Progenitor cell of endocrine pancreas (in vitro differentiated cells): ENCODE measurements at regions not wholly inside any gene's neighbourhood (a gene's known extent, or its start where the extent isn't known, plus 50 kb on each side); places are given as distances from the start of the nearest gene placed in this dataset.

Experiments
- DNase-seq: peaks from one replicate; pipeline ENCODE4 v3.0.0; 2021; ENCODE audit warnings: low spot score; ENCODE audit not compliant: unreplicated experiment
- H3K27ac Mint-ChIP-seq: 2 replicates; pipeline ENCODE4 v1.8.0; 2021; ENCODE audit warnings: mild to moderate bottlenecking, moderate library complexity, mixed read lengths
- H3K27me3 Mint-ChIP-seq: 2 replicates; pipeline ENCODE4 v1.8.0; 2021; ENCODE audit warnings: mixed read lengths
- H3K36me3 Mint-ChIP-seq: 2 replicates; pipeline ENCODE4 v1.8.0; 2022; ENCODE audit warnings: mixed read lengths; ENCODE audit not compliant: insufficient read depth
- H3K4me1 Mint-ChIP-seq: 2 replicates; pipeline ENCODE4 v1.8.0; 2021; ENCODE audit warnings: low read depth, mixed read lengths
- H3K4me3 Mint-ChIP-seq: 2 replicates; pipeline ENCODE4 v1.8.0; 2021; ENCODE audit warnings: low read depth, mild to moderate bottlenecking, moderate library complexity, mixed read lengths
- H3K9me3 Mint-ChIP-seq: 2 replicates; pipeline ENCODE4 v1.8.0; 2021; ENCODE audit warnings: low read depth, mixed read lengths
- CTCF ChIP-seq: fragments of 200-600 bp; sonication (generic); IDR thresholded peaks from one replicate; pipeline ENCODE4 v1.5.0; 2021; ENCODE audit warnings: antibody characterized with exemption, mild to moderate bottlenecking; ENCODE audit not compliant: unreplicated experiment

- H3K4me3 Mint-ChIP-seq: no peak overlapping the region
- DNase-seq: no peak
- no peak for TF ChIP-seq CTCF
- H3K27me3 Mint-ChIP-seq: peaks cover 2% of the 10 kb centered on the region
- H3K4me1 Mint-ChIP-seq: no peaks in the 10 kb centered on the region
- no peaks in the 10 kb centered on the region for H3K36me3 Mint-ChIP-seq
- no peak overlapping the region for H3K27ac Mint-ChIP-seq
- no peaks in the 10 kb centered on the region for H3K9me3 Mint-ChIP-seq
These were observed 319.4 kb upstream of the NFIA start for GRCh38 chr1:60762911-60763310.

GRCh38 chr1:60762176-60762575 lies 320.2 kb upstream of the NFIA start:
- H3K27me3 Mint-ChIP-seq: peaks cover 2% of the 10 kb centered on the region
- DNase-seq: no peak
- H3K27ac Mint-ChIP-seq: no peak overlapping the region
- no peaks in the 10 kb centered on the region for H3K9me3 Mint-ChIP-seq
- no peak overlapping the region for H3K4me3 Mint-ChIP-seq
- no peaks in the 10 kb centered on the region for H3K4me1 Mint-ChIP-seq
- no peak for TF ChIP-seq CTCF
- H3K36me3 Mint-ChIP-seq: no peaks in the 10 kb centered on the region

GRCh38 chr1:60759291-60759690 lies 323.1 kb upstream of the NFIA start:
- Mint-ChIP-seq H3K36me3 (no peaks in the 10 kb centered on the region), H3K9me3 (no peaks in the 10 kb centered on the region)

GRCh38 chr1:60757485-60757884 lies 324.9 kb upstream of the NFIA start:
- no peak for TF ChIP-seq CTCF
- no peak for DNase-seq
- no peaks in the 10 kb centered on the region for H3K36me3 Mint-ChIP-seq
- no peaks in the 10 kb centered on the region for H3K9me3 Mint-ChIP-seq
- no peaks in the 10 kb centered on the region for H3K4me1 Mint-ChIP-seq
- H3K4me3 Mint-ChIP-seq: no peak overlapping the region
- H3K27ac Mint-ChIP-seq: no peak overlapping the region
- H3K27me3 Mint-ChIP-seq: no peaks in the 10 kb centered on the region

More at GRCh38 chr1:60759291-60759690, 323.1 kb upstream of the NFIA start:
- H3K27me3 Mint-ChIP-seq: peaks cover 2% of the 10 kb centered on the region
- no peaks in the 10 kb centered on the region for H3K4me1 Mint-ChIP-seq
- DNase-seq: no peak
- H3K27ac Mint-ChIP-seq: no peak overlapping the region
- no peak overlapping the region for H3K4me3 Mint-ChIP-seq
- no peak for TF ChIP-seq CTCF

GRCh38 chr1:60753036-60753900 lies 329.1 kb upstream of the NFIA start:
- TF ChIP-seq CTCF: no peak
- H3K4me1 Mint-ChIP-seq: no peaks in the 10 kb centered on the region
- no peaks in the 10 kb centered on the region for H3K27me3 Mint-ChIP-seq
- no peaks in the 10 kb centered on the region for H3K9me3 Mint-ChIP-seq
- no peak overlapping the region for H3K27ac Mint-ChIP-seq
- no peaks in the 10 kb centered on the region for H3K36me3 Mint-ChIP-seq
- no peak overlapping the region for H3K4me3 Mint-ChIP-seq
- DNase-seq: no peak
